ENCODE measurements at regions not wholly inside any gene's neighbourhood (a gene's known extent, or its start where the extent isn't known, plus 50 kb on each side); places are given as distances from the start of the nearest gene placed in this dataset.

DNA sequence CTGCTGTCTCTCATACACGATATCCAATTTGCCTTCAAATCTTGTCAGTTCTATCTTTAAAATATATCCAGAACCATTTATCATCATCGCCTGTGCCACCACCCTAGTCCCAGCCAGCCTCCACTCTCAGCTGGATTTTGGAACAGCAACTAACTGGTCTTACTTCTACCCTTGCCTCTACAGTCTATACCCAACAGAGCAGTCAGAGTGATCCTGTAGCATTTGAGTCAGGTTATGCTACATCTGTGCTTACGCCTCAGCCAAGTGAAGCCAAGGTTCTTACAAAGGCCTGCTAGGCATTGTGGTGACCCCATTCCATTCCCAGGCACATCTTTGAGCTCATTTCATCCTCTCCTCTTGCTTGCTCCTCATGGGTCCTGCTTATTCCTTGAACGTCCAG is 95.7 kb upstream of the ACSL1 start:
- Mint-ChIP-seq H3K9me3 (peaks cover 0 to 6% (median 0%) of the 10 kb centered on the region in 3 donors), H3K4me3 (no peak overlapping the region), H3K27ac (no peak overlapping the region), H3K36me3 (no peaks in the 10 kb centered on the region), H3K27me3 (peaks cover 11 to 18% of the 10 kb centered on the region in 2 donors), H3K4me1 (no peaks in the 10 kb centered on the region)
- Histone ChIP-seq H3K9me3 (no peaks in the 10 kb centered on the region), H3K4me3 (ENCODE audit: control insufficient read depth in 1 of 2, extremely low read depth in 1 of 2, low read length in 1 of 2) (no peak overlapping the region), H3K27ac (ENCODE audit: low read length) (no peak overlapping the region), H3K27me3 (replicated peaks in 1 of 2; ENCODE audit: control insufficient read depth in 2 of 2, extremely low read depth in 1 of 2, insufficient read depth in 2 of 2, low read length in 1 of 2) (peaks cover 0 to 2% of the 10 kb centered on the region in 2 experiments), H3K36me3 (ENCODE audit: control insufficient read depth in 2 of 2, extremely low read depth in 1 of 2, insufficient read depth in 1 of 2, low read length in 1 of 2) (no peaks in the 10 kb centered on the region), H3K4me1 (ENCODE audit: control insufficient read depth in 1 of 2, extremely low read depth in 1 of 2, insufficient read depth in 2 of 2, low read length in 2 of 2) (no peaks in the 10 kb centered on the region)
- POLR2A ChIA-PET: no interaction called here
- CTCF ChIA-PET: no interaction called here
- ATAC-seq (replicated peaks in 1 of 4) (no peak), DNase-seq (no peak)
- WGBS (ENCODE audit: insufficient coverage): 93% methylated on average over 4 of the region's 4 CpGs

DNA sequence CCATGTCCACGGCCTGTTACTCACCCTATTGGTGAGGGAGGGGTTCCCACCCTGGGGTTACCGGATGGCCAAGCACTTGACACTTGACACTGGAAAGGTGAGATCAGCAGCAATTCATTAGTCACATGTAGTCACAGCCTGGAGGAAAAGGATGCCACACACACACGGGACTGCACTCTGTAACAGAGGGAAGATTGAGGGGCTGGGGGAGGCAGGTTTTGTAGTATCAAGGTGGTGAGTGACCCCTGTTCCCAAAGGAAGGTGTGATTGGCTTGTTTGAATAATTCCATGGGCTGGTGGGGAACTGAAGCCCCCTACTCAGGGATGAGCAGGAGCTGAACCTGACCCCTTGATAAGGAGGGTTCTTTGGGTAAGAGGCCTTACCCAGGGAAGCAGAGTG is 96.0 kb upstream of the HELT start:
- no peaks in the 10 kb centered on the region for H3K36me3 ChIP-seq (ENCODE audit: control insufficient read depth in 2 of 2, extremely low read depth in 1 of 2, insufficient read depth in 1 of 2, low read length in 1 of 2)
- no peaks in the 10 kb centered on the region for H3K27me3 ChIP-seq (replicated peaks in 1 of 2; ENCODE audit: control insufficient read depth in 2 of 2, extremely low read depth in 1 of 2, insufficient read depth in 2 of 2, low read length in 1 of 2)
- Mint-ChIP-seq H3K27me3 (peaks cover 2 to 9% of the 10 kb centered on the region in 2 donors), H3K27ac (no peak overlapping the region), H3K9me3 (peaks cover 0 to 11% (median 4%) of the 10 kb centered on the region in 3 donors), H3K4me3 (no peak overlapping the region), H3K4me1 (no peaks in the 10 kb centered on the region), H3K36me3 (no peaks in the 10 kb centered on the region)
- no peak overlapping the region for H3K27ac ChIP-seq (ENCODE audit: low read length)
- DNase-seq (no peak), ATAC-seq (replicated peaks in 1 of 4) (no peak)
- H3K4me1 ChIP-seq (ENCODE audit: control insufficient read depth in 1 of 2, extremely low read depth in 1 of 2, insufficient read depth in 2 of 2, low read length in 2 of 2): no peaks in the 10 kb centered on the region
- ChIA-PET CTCF (no interaction called here), POLR2A (no interaction called here)
- 86% methylated on average over 1 of the region's 3 CpGs for WGBS (ENCODE audit: insufficient coverage)
- no peaks in the 10 kb centered on the region for H3K9me3 ChIP-seq
- H3K4me3 ChIP-seq (ENCODE audit: control insufficient read depth in 1 of 2, extremely low read depth in 1 of 2, low read length in 1 of 2): no peak overlapping the region

DNA sequence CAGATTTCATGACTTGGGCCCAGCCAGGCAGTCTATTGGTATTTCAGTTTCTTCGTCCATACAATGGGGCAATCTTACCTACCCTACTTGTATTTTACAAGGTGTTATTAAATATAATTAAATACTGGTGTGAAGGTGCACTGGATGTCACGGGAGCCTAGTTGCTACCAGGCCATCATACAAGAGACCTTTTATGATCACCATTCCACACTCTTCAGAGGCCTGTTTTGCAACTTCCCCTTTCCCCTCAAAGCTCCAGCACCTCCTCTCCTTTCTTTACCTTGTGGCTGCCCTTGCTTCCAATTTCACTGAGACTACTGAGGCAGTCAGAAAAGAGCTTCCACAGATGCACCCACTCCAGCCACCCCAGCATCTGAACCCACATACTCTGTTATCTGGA is 93.8 kb upstream of the HELT start:
- H3K4me1 Mint-ChIP-seq: no peaks in the 10 kb centered on the region
- no CpG with 5 or more reads among the region's 2 CpGs for WGBS (ENCODE audit: insufficient coverage)
- H3K27me3 Mint-ChIP-seq: peaks cover 0 to 5% of the 10 kb centered on the region in 2 donors
- Histone ChIP-seq H3K27ac (ENCODE audit: low read length) (no peak overlapping the region), H3K9me3 (no peaks in the 10 kb centered on the region), H3K27me3 (replicated peaks in 1 of 2; ENCODE audit: control insufficient read depth in 2 of 2, extremely low read depth in 1 of 2, insufficient read depth in 2 of 2, low read length in 1 of 2) (no peaks in the 10 kb centered on the region), H3K36me3 (ENCODE audit: control insufficient read depth in 2 of 2, extremely low read depth in 1 of 2, insufficient read depth in 1 of 2, low read length in 1 of 2) (no peaks in the 10 kb centered on the region), H3K4me1 (ENCODE audit: control insufficient read depth in 1 of 2, extremely low read depth in 1 of 2, insufficient read depth in 2 of 2, low read length in 2 of 2) (no peaks in the 10 kb centered on the region), H3K4me3 (ENCODE audit: control insufficient read depth in 1 of 2, extremely low read depth in 1 of 2, low read length in 1 of 2) (no peak overlapping the region)
- CTCF ChIA-PET: interaction anchor here in 1 of 2 donors (1.0 kb wide), 1 partner anchor 210 kb away, joined by 3 read pairs; no protein-coding TSS in a partner anchor
- ATAC-seq (replicated peaks in 1 of 4) (no peak), DNase-seq (no peak)
- H3K36me3 Mint-ChIP-seq: no peaks in the 10 kb centered on the region
- H3K4me3 Mint-ChIP-seq: no peak overlapping the region
- peaks cover 10 to 22% (median 12%) of the 10 kb centered on the region in 3 donors for H3K9me3 Mint-ChIP-seq
- POLR2A ChIA-PET: no interaction called here
- no peak overlapping the region for H3K27ac Mint-ChIP-seq

DNA sequence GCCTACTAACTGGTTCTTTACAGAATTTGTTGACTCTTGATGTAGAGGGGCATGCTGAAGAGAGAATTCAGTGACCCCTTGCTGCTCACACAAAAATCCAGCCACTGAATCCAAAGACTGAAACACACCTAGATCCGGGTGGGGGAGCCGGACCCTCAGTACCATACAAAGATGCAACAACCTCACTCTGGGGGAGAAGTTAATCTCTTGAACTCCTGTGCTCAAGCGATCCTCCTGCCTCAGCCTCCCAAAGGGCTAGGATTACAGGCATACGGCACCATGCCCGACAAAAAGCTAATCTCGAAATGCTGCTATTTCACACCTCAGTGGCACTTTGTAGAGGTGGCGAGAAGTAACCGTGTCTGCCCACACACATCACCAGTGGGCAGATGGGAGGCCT is 88.8 kb upstream of the HELT start:
- no peak for ATAC-seq (replicated peaks in 1 of 4)

DNA sequence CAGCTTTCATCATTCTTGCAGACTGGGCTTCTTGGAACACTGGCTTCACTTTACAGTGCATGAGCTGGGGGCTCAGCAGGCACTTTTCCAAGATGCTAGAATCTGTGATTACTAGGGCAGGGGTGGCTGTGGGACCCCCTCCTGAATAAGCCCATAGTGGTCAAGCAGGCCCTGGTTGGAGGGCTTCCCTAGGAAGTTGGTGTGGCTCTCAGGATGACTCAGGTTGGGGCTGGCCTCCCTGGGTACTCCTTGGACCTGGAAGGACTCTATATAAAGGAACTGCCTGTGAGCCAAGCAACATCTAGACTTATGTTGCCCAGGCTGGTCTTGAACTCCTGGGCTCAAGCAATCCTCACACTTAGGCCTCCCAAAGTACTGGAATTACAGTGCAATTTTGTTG is 88.3 kb upstream of the HELT start:
- peaks cover 10 to 16% (median 12%) of the 10 kb centered on the region in 3 donors for H3K9me3 Mint-ChIP-seq
- H3K4me1 ChIP-seq (ENCODE audit: control insufficient read depth in 1 of 2, extremely low read depth in 1 of 2, insufficient read depth in 2 of 2, low read length in 2 of 2): no peaks in the 10 kb centered on the region
- DNase-seq (no peak), ATAC-seq (replicated peaks in 1 of 4) (no peak)
- ChIA-PET POLR2A (no interaction called here), CTCF (no interaction called here)
- H3K4me1 Mint-ChIP-seq: no peaks in the 10 kb centered on the region
- H3K27ac Mint-ChIP-seq: no peak overlapping the region
- no peak overlapping the region for H3K4me3 Mint-ChIP-seq
- no peaks in the 10 kb centered on the region for H3K9me3 ChIP-seq
- H3K27ac ChIP-seq (ENCODE audit: low read length): no peak overlapping the region
- no peak overlapping the region for H3K4me3 ChIP-seq (ENCODE audit: control insufficient read depth in 1 of 2, extremely low read depth in 1 of 2, low read length in 1 of 2)
- peaks cover 0 to 2% of the 10 kb centered on the region in 2 donors for H3K27me3 Mint-ChIP-seq
- H3K27me3 ChIP-seq (replicated peaks in 1 of 2; ENCODE audit: control insufficient read depth in 2 of 2, extremely low read depth in 1 of 2, insufficient read depth in 2 of 2, low read length in 1 of 2): no peaks in the 10 kb centered on the region
- H3K36me3 Mint-ChIP-seq: no peaks in the 10 kb centered on the region
- H3K36me3 ChIP-seq (ENCODE audit: control insufficient read depth in 2 of 2, extremely low read depth in 1 of 2, insufficient read depth in 1 of 2, low read length in 1 of 2): no peaks in the 10 kb centered on the region

More for the DNA sequence above, 88.8 kb upstream of the HELT start:
- no peak overlapping the region for H3K4me3 Mint-ChIP-seq
- CTCF ChIA-PET: no interaction called here
- no CpG with 5 or more reads among the region's 8 CpGs for WGBS (ENCODE audit: insufficient coverage)
- POLR2A ChIA-PET: no interaction called here
- no peak overlapping the region for H3K4me3 ChIP-seq (ENCODE audit: control insufficient read depth in 1 of 2, extremely low read depth in 1 of 2, low read length in 1 of 2)
- no peaks in the 10 kb centered on the region for H3K36me3 ChIP-seq (ENCODE audit: control insufficient read depth in 2 of 2, extremely low read depth in 1 of 2, insufficient read depth in 1 of 2, low read length in 1 of 2)
- no peaks in the 10 kb centered on the region for H3K4me1 Mint-ChIP-seq
- H3K9me3 Mint-ChIP-seq: peaks cover 10 to 16% (median 12%) of the 10 kb centered on the region in 3 donors
- no peak overlapping the region for H3K27ac Mint-ChIP-seq
- H3K27ac ChIP-seq (ENCODE audit: low read length): no peak overlapping the region
- peaks cover 0 to under 1% of the 10 kb centered on the region in 2 donors for H3K27me3 Mint-ChIP-seq
- H3K4me1 ChIP-seq (ENCODE audit: control insufficient read depth in 1 of 2, extremely low read depth in 1 of 2, insufficient read depth in 2 of 2, low read length in 2 of 2): no peaks in the 10 kb centered on the region
- no peaks in the 10 kb centered on the region for H3K27me3 ChIP-seq (replicated peaks in 1 of 2; ENCODE audit: control insufficient read depth in 2 of 2, extremely low read depth in 1 of 2, insufficient read depth in 2 of 2, low read length in 1 of 2)
- DNase-seq: no peak
- H3K9me3 ChIP-seq: no peaks in the 10 kb centered on the region
- H3K36me3 Mint-ChIP-seq: no peaks in the 10 kb centered on the region

DNA sequence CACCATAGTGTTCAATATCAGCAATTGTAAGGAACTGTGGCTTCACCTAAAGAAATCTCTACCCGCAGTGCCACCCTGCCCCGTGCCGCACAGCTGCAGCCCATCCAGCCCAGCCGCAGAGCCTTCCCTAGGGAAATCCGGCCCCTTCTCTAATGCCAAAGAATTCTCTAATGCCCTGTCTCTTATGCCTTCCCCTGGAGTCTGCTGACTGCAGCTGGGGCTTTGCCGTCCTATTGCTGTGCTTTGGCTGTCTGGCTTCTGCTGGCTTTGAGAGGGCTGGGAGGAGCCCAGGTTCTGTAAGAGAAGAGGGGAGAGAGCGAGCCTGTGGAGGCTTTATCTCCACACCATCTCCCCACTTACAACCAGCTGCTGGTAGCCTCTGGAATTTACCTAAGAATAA is 85.9 kb upstream of the HELT start:
- Histone ChIP-seq H3K4me3 (ENCODE audit: control insufficient read depth in 1 of 2, extremely low read depth in 1 of 2, low read length in 1 of 2) (no peak overlapping the region), H3K27ac (ENCODE audit: low read length) (no peak overlapping the region), H3K9me3 (no peaks in the 10 kb centered on the region), H3K4me1 (ENCODE audit: control insufficient read depth in 1 of 2, extremely low read depth in 1 of 2, insufficient read depth in 2 of 2, low read length in 2 of 2) (no peaks in the 10 kb centered on the region), H3K36me3 (ENCODE audit: control insufficient read depth in 2 of 2, extremely low read depth in 1 of 2, insufficient read depth in 1 of 2, low read length in 1 of 2) (no peaks in the 10 kb centered on the region), H3K27me3 (replicated peaks in 1 of 2; ENCODE audit: control insufficient read depth in 2 of 2, extremely low read depth in 1 of 2, insufficient read depth in 2 of 2, low read length in 1 of 2) (peaks cover 0 to 3% of the 10 kb centered on the region in 2 experiments)
- CTCF ChIA-PET: no interaction called here
- Mint-ChIP-seq H3K27ac (no peak overlapping the region), H3K4me3 (no peak overlapping the region), H3K27me3 (peaks cover 4 to 9% of the 10 kb centered on the region in 2 donors), H3K36me3 (no peaks in the 10 kb centered on the region), H3K9me3 (peaks cover 9 to 11% (median 10%) of the 10 kb centered on the region in 3 donors), H3K4me1 (no peaks in the 10 kb centered on the region)
- ATAC-seq (replicated peaks in 1 of 4) (no peak), DNase-seq (no peak)
- 80% methylated on average over 5 of the region's 7 CpGs for WGBS (ENCODE audit: insufficient coverage)
- POLR2A ChIA-PET: no interaction called here

DNA sequence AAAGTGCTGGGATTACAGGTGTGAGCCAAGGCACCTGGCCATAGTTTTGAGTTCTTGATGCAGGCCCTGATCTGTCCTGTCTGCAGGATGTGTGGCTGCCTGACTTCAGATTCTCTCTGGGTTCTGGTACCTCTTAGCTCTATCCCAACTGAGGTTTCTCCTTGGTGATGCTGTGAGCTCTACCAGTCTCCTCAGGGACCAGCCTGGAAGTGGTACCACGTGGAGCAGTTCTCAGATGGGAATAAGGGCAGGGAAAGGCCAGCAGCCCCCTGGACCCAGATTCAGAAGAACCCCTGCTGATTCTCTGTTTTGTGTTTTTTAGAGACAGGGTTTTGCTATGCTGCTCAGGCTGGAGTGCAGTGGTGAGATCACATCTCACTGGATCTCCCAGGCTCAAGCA is 85.0 kb upstream of the HELT start:
- no peaks in the 10 kb centered on the region for H3K36me3 ChIP-seq (ENCODE audit: control insufficient read depth in 2 of 2, extremely low read depth in 1 of 2, insufficient read depth in 1 of 2, low read length in 1 of 2)
- H3K36me3 Mint-ChIP-seq: no peaks in the 10 kb centered on the region
- no peak overlapping the region for H3K4me3 Mint-ChIP-seq
- peaks cover 0 to 3% of the 10 kb centered on the region in 2 experiments for H3K27me3 ChIP-seq (replicated peaks in 1 of 2; ENCODE audit: control insufficient read depth in 2 of 2, extremely low read depth in 1 of 2, insufficient read depth in 2 of 2, low read length in 1 of 2)
- CTCF ChIA-PET: interaction anchor here in 1 of 2 donors (0.7 kb wide), 1 partner anchor 632 kb away, joined by 3 read pairs; no protein-coding TSS in a partner anchor
- ATAC-seq (replicated peaks in 1 of 4) (no peak), DNase-seq (no peak)
- H3K4me1 Mint-ChIP-seq: no peaks in the 10 kb centered on the region
- 67% methylated on average over 1 of the region's 1 CpG for WGBS (ENCODE audit: insufficient coverage)
- peaks cover 4 to 11% of the 10 kb centered on the region in 2 donors for H3K27me3 Mint-ChIP-seq
- H3K27ac Mint-ChIP-seq: no peak overlapping the region
- POLR2A ChIA-PET: no interaction called here
- peaks cover 4 to 6% (median 5%) of the 10 kb centered on the region in 3 donors for H3K9me3 Mint-ChIP-seq
- no peak overlapping the region for H3K4me3 ChIP-seq (ENCODE audit: control insufficient read depth in 1 of 2, extremely low read depth in 1 of 2, low read length in 1 of 2)
- H3K4me1 ChIP-seq (ENCODE audit: control insufficient read depth in 1 of 2, extremely low read depth in 1 of 2, insufficient read depth in 2 of 2, low read length in 2 of 2): no peaks in the 10 kb centered on the region
- no peaks in the 10 kb centered on the region for H3K9me3 ChIP-seq
- no peak overlapping the region for H3K27ac ChIP-seq (ENCODE audit: low read length)
